Colon (tissue), 2 donors: ENCODE measurements at regions not wholly inside any gene's neighbourhood (a gene's known extent, or its start where the extent isn't known, plus 50 kb on each side); places are given as distances from the start of the nearest gene placed in this dataset.
A peak's percentile ranks its signal among the peaks of the same experiment; 100 is the strongest.
"Not testable (repeated sequence)": the region's sequence is repeated elsewhere in the genome, so short reads cannot be mapped to it uniquely, and the experiment has no call there.

Experiments
- FAIRE-seq: peaks from 2 replicates; lab custom pipeline; 2012; peaks lifted over from hg19 to GRCh38; lab: Jason Lieb, UNC
- donor health status: control.
- donor health status: control.

- FAIRE-seq: no peak
Measured at GRCh38 chr4:118587946-118588345, 97.2 kb upstream of the METTL14 start.

GRCh38 chr4:118589471-118590055 lies 95.6 kb upstream of the METTL14 start:
- FAIRE-seq: no peak

DNA sequence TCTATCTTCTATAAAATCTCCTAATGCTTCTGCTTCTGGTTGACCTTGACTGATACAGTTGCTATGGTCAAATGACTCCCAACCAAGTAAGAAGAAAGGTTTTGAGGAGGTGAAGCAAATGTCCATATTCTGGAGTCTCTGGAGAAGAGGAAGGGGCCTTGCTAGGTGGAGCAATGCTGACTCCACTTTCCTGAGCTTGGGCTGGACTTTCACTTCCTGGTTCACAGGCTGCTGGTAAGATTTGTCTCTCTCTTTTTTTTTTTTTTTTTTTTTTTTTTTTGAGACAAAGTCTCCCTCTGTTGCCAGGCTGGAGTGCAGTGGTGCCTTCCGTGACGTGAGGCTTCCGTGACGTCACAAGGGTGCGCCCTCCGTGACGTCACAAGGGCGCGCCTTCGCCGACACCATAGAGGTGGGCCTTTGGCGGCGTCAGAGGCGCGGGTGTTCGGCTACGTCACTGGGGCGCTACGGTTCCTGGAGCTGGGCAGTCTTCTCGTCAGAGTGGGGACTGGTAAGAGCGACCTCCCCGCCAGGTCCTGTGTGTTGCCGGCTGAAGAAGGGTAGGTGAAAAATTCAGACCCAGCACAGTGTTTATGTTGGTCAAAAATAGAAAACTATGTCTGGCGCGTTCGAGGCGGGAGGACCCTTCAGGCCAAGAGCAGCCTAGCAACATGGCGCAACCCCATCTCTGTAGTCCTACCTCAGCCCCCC lies 93.7 kb upstream of the METTL14 start:
- FAIRE-seq: peak; percentile 86

DNA sequence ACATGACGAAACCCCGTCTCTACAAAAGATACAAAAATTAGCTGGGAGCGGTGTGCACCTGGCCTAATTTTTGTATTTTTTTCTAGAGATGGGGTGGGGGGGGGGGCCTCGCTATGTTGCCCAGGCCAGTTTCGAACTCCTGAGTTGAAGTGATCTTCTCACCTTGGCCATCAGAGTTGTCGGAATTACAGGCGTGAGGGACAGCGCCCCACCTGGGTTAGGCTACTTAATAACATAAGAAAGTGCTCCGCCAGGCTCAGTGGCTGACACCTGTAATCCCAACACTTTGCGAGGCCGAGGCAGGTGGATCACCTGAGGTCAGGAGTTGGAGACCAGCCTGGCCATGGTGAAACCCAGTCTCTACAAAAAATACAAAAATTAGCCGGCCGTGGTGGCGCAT lies 92.9 kb upstream of the METTL14 start:
- FAIRE-seq: not testable (repeated sequence)

DNA sequence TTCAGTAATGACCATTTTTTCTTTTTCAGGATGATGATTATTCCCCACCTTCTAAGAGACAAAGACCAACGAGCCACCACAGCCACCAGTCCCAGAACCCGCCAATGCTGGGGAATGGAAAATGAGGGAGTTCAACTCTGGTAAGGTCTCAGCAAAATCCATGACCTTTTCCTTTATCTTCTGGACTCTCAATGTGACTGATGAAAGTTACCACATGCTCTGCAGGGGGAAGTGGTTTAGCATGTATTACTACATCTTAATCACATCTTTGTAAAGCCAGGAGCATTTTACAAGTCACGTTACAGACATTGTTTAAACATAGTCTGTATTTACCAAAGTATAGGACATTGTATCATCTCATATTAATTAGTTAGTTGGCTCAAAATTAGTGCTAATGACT lies 89.3 kb upstream of the METTL14 start:
- not testable (repeated sequence) for FAIRE-seq

- FAIRE-seq: not testable (repeated sequence)
Measured at GRCh38 chr4:118625097-118625496, 60.1 kb upstream of the METTL14 start.

- not testable (repeated sequence) for FAIRE-seq
Measured at GRCh38 chr4:118629697-118630096, 55.5 kb upstream of the METTL14 start.

DNA sequence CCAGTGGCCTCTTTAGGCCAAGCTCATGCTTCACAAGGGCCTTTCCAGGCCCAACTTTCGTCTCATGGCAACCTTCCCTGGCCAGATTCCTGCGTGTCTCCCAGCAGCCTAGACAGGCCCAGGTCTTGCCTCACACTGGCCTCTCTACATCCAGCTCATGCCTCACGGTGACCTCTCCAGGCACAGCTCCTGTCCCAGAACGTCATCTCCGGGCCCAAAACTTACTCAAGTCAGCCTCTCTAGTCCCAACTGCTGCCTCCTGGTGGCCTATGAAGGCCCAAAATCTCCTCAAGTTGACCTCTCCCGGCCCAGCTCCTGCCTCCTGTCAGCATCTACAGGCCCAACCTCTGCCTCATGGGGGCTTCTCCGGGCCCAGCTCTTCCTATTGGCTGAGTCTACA lies 54.3 kb upstream of the METTL14 start:
- FAIRE-seq: not testable (repeated sequence)

GRCh38 chr4:118631321-118632050 lies 53.7 kb upstream of the METTL14 start:
- FAIRE-seq: not testable (repeated sequence)

- not testable (repeated sequence) for FAIRE-seq
Measured at GRCh38 chr4:118633476-118633875, 51.7 kb upstream of the METTL14 start.

DNA sequence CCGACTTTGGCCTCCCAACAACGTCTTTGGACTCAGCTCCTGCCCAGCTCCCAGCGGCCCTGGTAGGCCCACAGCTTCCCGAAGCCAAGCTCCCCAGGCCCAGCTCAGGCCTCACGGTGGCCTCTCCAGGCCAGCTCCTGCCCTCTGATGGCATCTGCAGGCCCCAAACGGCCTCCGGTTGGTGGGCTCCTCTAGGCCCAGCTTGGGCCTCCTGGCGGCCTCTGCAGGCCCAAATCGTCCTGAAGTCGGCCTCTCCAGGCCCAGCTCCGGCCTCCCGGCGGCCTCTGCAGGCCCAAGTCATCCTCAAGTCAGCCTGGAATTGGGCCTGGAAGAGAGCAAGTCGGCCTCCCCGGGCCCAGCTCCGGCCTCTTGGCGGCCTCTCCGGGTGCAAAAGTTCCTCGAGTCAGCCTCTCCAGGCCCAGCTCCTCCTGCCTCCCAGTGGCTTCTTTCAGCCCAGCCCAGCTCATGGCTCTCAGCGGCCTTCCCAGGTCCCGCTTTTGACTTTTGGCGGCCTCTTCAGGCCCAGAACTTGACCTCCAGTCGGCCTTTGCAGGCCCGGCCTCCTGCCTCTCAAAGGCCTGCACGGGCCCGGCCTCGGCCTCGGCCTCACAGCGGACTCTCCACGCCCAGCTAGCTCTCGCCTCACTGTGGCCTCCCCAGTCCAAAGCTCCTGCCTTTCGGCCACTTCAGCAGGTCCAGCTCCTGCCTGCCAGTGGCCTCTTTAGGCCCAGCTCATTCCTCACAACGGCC lies 50.9 kb upstream of the METTL14 start:
- FAIRE-seq: not testable (repeated sequence)
